ENCODE measurements at regions not wholly inside any gene's neighbourhood (a gene's known extent, or its start where the extent isn't known, plus 50 kb on each side); places are given as distances from the start of the nearest gene placed in this dataset.

DNA sequence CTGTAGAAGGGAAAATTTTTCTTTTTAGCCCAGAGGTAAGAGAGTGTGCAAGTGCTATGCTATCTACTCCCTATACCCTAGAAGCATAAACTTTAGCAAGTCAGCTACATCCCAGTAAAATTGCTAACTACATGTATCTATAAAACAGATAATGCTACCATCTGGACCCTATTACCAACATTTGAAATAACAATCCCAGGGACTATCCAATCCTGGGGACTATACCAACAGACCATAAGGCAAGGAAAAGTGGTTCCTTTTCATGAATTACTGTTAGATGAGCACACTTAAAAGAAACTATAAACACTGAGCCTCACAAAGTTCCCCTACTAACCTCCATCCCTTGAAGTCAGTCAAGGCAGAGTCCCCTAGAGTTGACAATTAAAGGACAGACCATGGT is 213.6 kb upstream of the VEGFC start:
- Histone ChIP-seq H3K4me3 (replicated peaks in 1 of 3; ENCODE audit: low read depth in 2 of 3, low read length in 3 of 3) (no peak overlapping the region), H3K36me3 (replicated peaks in 1 of 2; ENCODE audit: control insufficient read depth in 1 of 2, insufficient read depth in 2 of 2, low read length in 2 of 2) (no peaks in the 10 kb centered on the region), H3K4me1 (ENCODE audit: control insufficient read depth in 1 of 2, insufficient read depth in 2 of 2, low read length in 2 of 2) (no peaks in the 10 kb centered on the region), H4K20me1 (ENCODE audit: insufficient read depth, low read length) (no peaks in the 10 kb centered on the region), H3K79me2 (ENCODE audit: insufficient read depth, low read length) (no peaks in the 10 kb centered on the region), H3K27me3 (ENCODE audit: control insufficient read depth in 2 of 2, insufficient read depth in 2 of 2, low read length in 2 of 2) (no peaks in the 10 kb centered on the region), H3K9ac (ENCODE audit: insufficient read depth, low read length, poor library complexity, severe bottlenecking) (no peak overlapping the region), H3K27ac (ENCODE audit: low read depth in 1 of 2, low read length in 2 of 2) (no peak overlapping the region), H3K4me2 (replicated peaks; ENCODE audit: extremely low read depth, low read length, poor library complexity, severe bottlenecking) (no peak overlapping the region), H2AFZ (ENCODE audit: insufficient read depth, low read depth, low read length, poor library complexity, severe bottlenecking) (no peak overlapping the region), H3K9me3 (replicated peaks in 1 of 2; ENCODE audit: control insufficient read depth in 1 of 2, insufficient read depth in 1 of 2, low read length in 2 of 2) (no peaks in the 10 kb centered on the region)
- Mint-ChIP-seq H3K36me3 (no peaks in the 10 kb centered on the region), H3K27ac (no peak overlapping the region), H3K4me3 (no peak overlapping the region), H3K9me3 (peaks cover 0 to 2% (median 0%) of the 10 kb centered on the region in 7 donors), H3K4me1 (peaks cover 4% of the 10 kb centered on the region), H3K27me3 (ENCODE audit: low read depth in 3 of 3) (no peaks in the 10 kb centered on the region)
- intact Hi-C loops (cut with micrococcal nuclease): no loop called here
- TF ChIP-seq, protein P1, sequence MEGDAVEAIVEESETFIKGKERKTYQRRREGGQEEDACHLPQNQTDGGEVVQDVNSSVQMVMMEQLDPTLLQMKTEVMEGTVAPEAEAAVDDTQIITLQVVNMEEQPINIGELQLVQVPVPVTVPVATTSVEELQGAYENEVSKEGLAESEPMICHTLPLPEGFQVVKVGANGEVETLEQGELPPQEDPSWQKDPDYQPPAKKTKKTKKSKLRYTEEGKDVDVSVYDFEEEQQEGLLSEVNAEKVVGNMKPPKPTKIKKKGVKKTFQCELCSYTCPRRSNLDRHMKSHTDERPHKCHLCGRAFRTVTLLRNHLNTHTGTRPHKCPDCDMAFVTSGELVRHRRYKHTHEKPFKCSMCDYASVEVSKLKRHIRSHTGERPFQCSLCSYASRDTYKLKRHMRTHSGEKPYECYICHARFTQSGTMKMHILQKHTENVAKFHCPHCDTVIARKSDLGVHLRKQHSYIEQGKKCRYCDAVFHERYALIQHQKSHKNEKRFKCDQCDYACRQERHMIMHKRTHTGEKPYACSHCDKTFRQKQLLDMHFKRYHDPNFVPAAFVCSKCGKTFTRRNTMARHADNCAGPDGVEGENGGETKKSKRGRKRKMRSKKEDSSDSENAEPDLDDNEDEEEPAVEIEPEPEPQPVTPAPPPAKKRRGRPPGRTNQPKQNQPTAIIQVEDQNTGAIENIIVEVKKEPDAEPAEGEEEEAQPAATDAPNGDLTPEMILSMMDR (IDR thresholded peaks at IDR 0.05): no peak
- DNase-seq: no peak

- WGBS (ENCODE audit: insufficient coverage): no CpG with 5 or more reads among the region's 1 CpG
- no peak overlapping the region for H3K27ac Mint-ChIP-seq
- H3K27ac ChIP-seq (ENCODE audit: low read depth in 1 of 2, low read length in 2 of 2): no peak overlapping the region
- no peak for DNase-seq
- H3K27me3 Mint-ChIP-seq (ENCODE audit: low read depth in 3 of 3): no peaks in the 10 kb centered on the region
- no peaks in the 10 kb centered on the region for H3K36me3 Mint-ChIP-seq
- peaks cover 4% of the 10 kb centered on the region for H3K4me1 Mint-ChIP-seq
- H3K4me1 ChIP-seq (ENCODE audit: control insufficient read depth in 1 of 2, insufficient read depth in 2 of 2, low read length in 2 of 2): no peaks in the 10 kb centered on the region
- intact Hi-C loops (cut with micrococcal nuclease): no loop called here
- H3K27me3 ChIP-seq (ENCODE audit: control insufficient read depth in 2 of 2, insufficient read depth in 2 of 2, low read length in 2 of 2): no peaks in the 10 kb centered on the region
- TF ChIP-seq, protein P1 (IDR thresholded peaks at IDR 0.05): no peak
- H3K9me3 ChIP-seq (replicated peaks in 1 of 2; ENCODE audit: control insufficient read depth in 1 of 2, insufficient read depth in 1 of 2, low read length in 2 of 2): peaks cover under 1 to 2% of the 10 kb centered on the region in 2 donors
- no peak overlapping the region for H3K4me3 ChIP-seq (replicated peaks in 1 of 3; ENCODE audit: low read depth in 2 of 3, low read length in 3 of 3)
- H3K36me3 ChIP-seq (replicated peaks in 1 of 2; ENCODE audit: control insufficient read depth in 1 of 2, insufficient read depth in 2 of 2, low read length in 2 of 2): no peaks in the 10 kb centered on the region
- no peak overlapping the region for H3K4me2 ChIP-seq (replicated peaks; ENCODE audit: extremely low read depth, low read length, poor library complexity, severe bottlenecking)
- no peak overlapping the region for H3K9ac ChIP-seq (ENCODE audit: insufficient read depth, low read length, poor library complexity, severe bottlenecking)
- H3K4me3 Mint-ChIP-seq: no peak overlapping the region
- no peak overlapping the region for H2AFZ ChIP-seq (ENCODE audit: insufficient read depth, low read depth, low read length, poor library complexity, severe bottlenecking)
- no peaks in the 10 kb centered on the region for H4K20me1 ChIP-seq (ENCODE audit: insufficient read depth, low read length)
- no peaks in the 10 kb centered on the region for H3K79me2 ChIP-seq (ENCODE audit: insufficient read depth, low read length)
- peaks cover 2 to 10% (median 5%) of the 10 kb centered on the region in 7 donors for H3K9me3 Mint-ChIP-seq
These were observed 215.5 kb upstream of the VEGFC start for GRCh38 chr4:177008071-177008835.

Measured in CD14-positive monocyte (primary cell).